ENCODE measurements at regions not wholly inside any gene's neighbourhood (a gene's known extent, or its start where the extent isn't known, plus 50 kb on each side); places are given as distances from the start of the nearest gene placed in this dataset.

- Histone ChIP-seq H3K27me3 (ENCODE audit: insufficient read depth in 3 of 3, low read length in 2 of 3) (no peaks in the 10 kb centered on the region), H3K27ac (no peak overlapping the region), H3K9me3 (no peaks in the 10 kb centered on the region), H3K4me3 (no peak overlapping the region), H3K36me3 (ENCODE audit: insufficient read depth in 1 of 2, low read depth in 1 of 2) (no peaks in the 10 kb centered on the region), H3K4me1 (no peaks in the 10 kb centered on the region)
- ATAC-seq (peak in 1 of 4 donors; percentile 48), DNase-seq (no peak)
- TF ChIP-seq, protein P1, sequence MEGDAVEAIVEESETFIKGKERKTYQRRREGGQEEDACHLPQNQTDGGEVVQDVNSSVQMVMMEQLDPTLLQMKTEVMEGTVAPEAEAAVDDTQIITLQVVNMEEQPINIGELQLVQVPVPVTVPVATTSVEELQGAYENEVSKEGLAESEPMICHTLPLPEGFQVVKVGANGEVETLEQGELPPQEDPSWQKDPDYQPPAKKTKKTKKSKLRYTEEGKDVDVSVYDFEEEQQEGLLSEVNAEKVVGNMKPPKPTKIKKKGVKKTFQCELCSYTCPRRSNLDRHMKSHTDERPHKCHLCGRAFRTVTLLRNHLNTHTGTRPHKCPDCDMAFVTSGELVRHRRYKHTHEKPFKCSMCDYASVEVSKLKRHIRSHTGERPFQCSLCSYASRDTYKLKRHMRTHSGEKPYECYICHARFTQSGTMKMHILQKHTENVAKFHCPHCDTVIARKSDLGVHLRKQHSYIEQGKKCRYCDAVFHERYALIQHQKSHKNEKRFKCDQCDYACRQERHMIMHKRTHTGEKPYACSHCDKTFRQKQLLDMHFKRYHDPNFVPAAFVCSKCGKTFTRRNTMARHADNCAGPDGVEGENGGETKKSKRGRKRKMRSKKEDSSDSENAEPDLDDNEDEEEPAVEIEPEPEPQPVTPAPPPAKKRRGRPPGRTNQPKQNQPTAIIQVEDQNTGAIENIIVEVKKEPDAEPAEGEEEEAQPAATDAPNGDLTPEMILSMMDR (IDR thresholded peaks at IDR 0.05) = no peak
- WGBS, 3 donors = 30 to 45% (median 37%) methylated on average over 6 of the region's 6 CpGs
- intact Hi-C loops (cut with DNase I) = no loop called here
Measured at GRCh38 chr12:107545737-107546353, 139.8 kb upstream of the PWP1 start.

GRCh38 chr12:107547389-107547788, 138.2 kb upstream of the PWP1 start:
- no peaks in the 10 kb centered on the region for H3K27me3 ChIP-seq (ENCODE audit: insufficient read depth in 3 of 3, low read length in 2 of 3)
- intact Hi-C loops (cut with DNase I) = no loop called here
- no peaks in the 10 kb centered on the region for H3K4me1 ChIP-seq
- H3K4me3 ChIP-seq = no peak overlapping the region
- TF ChIP-seq, protein P1 (IDR thresholded peaks at IDR 0.05) = no peak
- WGBS, 3 donors = 59 to 64% (median 61%) methylated on average over 3 of the region's 3 CpGs
- no peaks in the 10 kb centered on the region for H3K9me3 ChIP-seq
- H3K36me3 ChIP-seq (ENCODE audit: insufficient read depth in 1 of 2, low read depth in 1 of 2) = no peaks in the 10 kb centered on the region
- DNase-seq (no peak), ATAC-seq (no peak)
- H3K27ac ChIP-seq = no peak overlapping the region

DNA sequence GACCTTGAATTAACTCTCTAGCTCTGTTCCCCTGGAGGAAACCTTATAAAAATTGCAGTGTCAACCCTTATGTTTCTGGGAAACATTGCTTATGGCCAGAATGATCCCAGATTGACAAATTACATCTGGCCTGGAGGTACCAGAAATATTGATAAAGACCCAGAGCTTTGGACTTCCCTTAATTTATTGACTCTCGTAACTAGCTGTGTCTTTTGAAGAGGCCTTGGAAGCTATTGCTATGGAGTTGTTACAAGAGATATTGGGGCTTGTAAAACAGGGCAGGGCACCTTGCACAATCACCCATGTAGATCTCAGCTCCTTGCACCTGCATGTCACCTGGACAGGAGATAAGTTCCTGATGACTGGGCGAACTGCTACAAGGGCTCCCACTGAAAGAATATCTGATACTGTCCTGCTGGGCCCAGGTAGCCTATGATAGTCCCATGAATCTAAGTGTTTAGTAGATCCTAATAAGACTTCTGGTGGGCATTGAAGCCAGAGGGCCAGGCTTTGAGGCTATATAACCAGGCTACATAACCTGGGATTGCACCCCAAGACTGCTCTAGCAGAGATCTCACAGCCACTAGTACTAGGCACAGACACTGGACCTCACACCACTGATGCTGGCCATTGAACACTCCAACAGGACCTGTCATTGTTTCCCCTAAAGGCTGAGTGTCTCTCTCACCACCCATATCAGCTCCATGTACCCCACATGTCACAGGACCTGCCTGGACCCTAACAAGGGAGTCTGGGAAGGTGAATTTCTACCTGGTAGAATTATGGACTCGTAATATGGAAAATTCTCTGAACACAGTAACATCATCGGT, 135.7 kb upstream of the PWP1 start:
- H3K27ac ChIP-seq = no peak overlapping the region
- no peaks in the 10 kb centered on the region for H3K27me3 ChIP-seq (ENCODE audit: insufficient read depth in 3 of 3, low read length in 2 of 3)
- H3K4me3 ChIP-seq = no peak overlapping the region
- no peaks in the 10 kb centered on the region for H3K4me1 ChIP-seq
- no peaks in the 10 kb centered on the region for H3K9me3 ChIP-seq
- DNase-seq (no peak), ATAC-seq (no peak)
- intact Hi-C loops (cut with DNase I) = no loop called here
- no peaks in the 10 kb centered on the region for H3K36me3 ChIP-seq (ENCODE audit: insufficient read depth in 1 of 2, low read depth in 1 of 2)
- 90 to 94% (median 91%) methylated on average over 4 of the region's 4 CpGs for WGBS, 3 donors
- TF ChIP-seq, protein P1 (IDR thresholded peaks at IDR 0.05) = no peak

GRCh38 chr12:107551434-107551833, 134.2 kb upstream of the PWP1 start:
- no peaks in the 10 kb centered on the region for H3K4me1 ChIP-seq
- no peaks in the 10 kb centered on the region for H3K9me3 ChIP-seq
- H3K27me3 ChIP-seq (ENCODE audit: insufficient read depth in 3 of 3, low read length in 2 of 3) = no peaks in the 10 kb centered on the region
- no peaks in the 10 kb centered on the region for H3K36me3 ChIP-seq (ENCODE audit: insufficient read depth in 1 of 2, low read depth in 1 of 2)
- intact Hi-C loops (cut with DNase I) = no loop called here
- no peak overlapping the region for H3K27ac ChIP-seq
- ATAC-seq (no peak), DNase-seq (no peak)
- TF ChIP-seq, protein P1 (IDR thresholded peaks at IDR 0.05) = no peak
- no peak overlapping the region for H3K4me3 ChIP-seq
